ENCODE measurements at regions not wholly inside any gene's neighbourhood (a gene's known extent, or its start where the extent isn't known, plus 50 kb on each side); places are given as distances from the start of the nearest gene placed in this dataset.

- H3K27ac Mint-ChIP-seq: no peak overlapping the region
- Histone ChIP-seq H2AFZ (ENCODE audit: insufficient read depth, low read depth, low read length, poor library complexity, severe bottlenecking) (no peak overlapping the region), H4K20me1 (ENCODE audit: control insufficient read depth, insufficient read depth, low read length, poor library complexity, severe bottlenecking) (no peaks in the 10 kb centered on the region), H3K9me3 (ENCODE audit: control extremely low read depth in 1 of 3, control insufficient read depth in 2 of 3, insufficient read depth in 1 of 3, low read length in 2 of 3) (peaks cover 0 to 7% (median 0%) of the 10 kb centered on the region in 3 donors), H3K4me3 (ENCODE audit: control extremely low read depth in 1 of 5, extremely low read depth in 1 of 5, insufficient read depth in 1 of 5, low read depth in 2 of 5, low read length in 4 of 5) (no peak overlapping the region), H3K4me1 (ENCODE audit: control insufficient read depth in 2 of 2, insufficient read depth in 2 of 2, low read length in 2 of 2) (no peaks in the 10 kb centered on the region), H3K4me2 (replicated peaks; ENCODE audit: low read depth, low read length, poor library complexity, severe bottlenecking) (no peak overlapping the region), H3K9ac (ENCODE audit: low read length) (no peak overlapping the region), H3K79me2 (ENCODE audit: control insufficient read depth, insufficient read depth, low read length) (no peaks in the 10 kb centered on the region), H3K27me3 (replicated peaks in 1 of 4; ENCODE audit: control extremely low read depth in 1 of 4, control insufficient read depth in 3 of 4, insufficient read depth in 4 of 4, low read length in 3 of 4) (no peaks in the 10 kb centered on the region), H3K27ac (ENCODE audit: low read length in 2 of 2) (no peak overlapping the region), H3K36me3 (replicated peaks in 1 of 2; ENCODE audit: control extremely low read depth in 1 of 2, control insufficient read depth in 1 of 2, extremely low read depth in 1 of 2, insufficient read depth in 2 of 2, low read length in 1 of 2) (no peaks in the 10 kb centered on the region)
- H3K4me1 Mint-ChIP-seq: no peaks in the 10 kb centered on the region
- intact Hi-C loops (cut with micrococcal nuclease): no loop called here
- H3K4me3 Mint-ChIP-seq: no peak overlapping the region
- TF ChIP-seq EZH2 (IDR thresholded peaks at IDR 0.05; ENCODE audit: borderline replicate concordance, insufficient read depth, low read depth, low read length, poor library complexity, severe bottlenecking): no peak
- no peak for TF ChIP-seq CTCF (IDR thresholded peaks at IDR 0.05)
- DNase-seq (no peak), ATAC-seq (ENCODE audit: low read depth) (no peak)
- H3K27me3 Mint-ChIP-seq: no peaks in the 10 kb centered on the region
- ChIA-PET CTCF (interaction anchor here (0.7 kb wide), 1 partner anchor 47 kb away, joined by 4 read pairs; no protein-coding TSS in a partner anchor), POLR2A (no interaction called here)
- H3K9me3 Mint-ChIP-seq (ENCODE audit: insufficient read depth): peaks cover 6% of the 10 kb centered on the region
- WGBS (ENCODE audit: insufficient coverage): 100% methylated on average over 2 of the region's 3 CpGs
Observed at GRCh38 chr2:49830846-49831245, 676.5 kb upstream of the FSHR start.

GRCh38 chr2:49827366-49827765 is 673.1 kb upstream of the FSHR start:
- ChIA-PET POLR2A (no interaction called here), CTCF (no interaction called here)
- Mint-ChIP-seq H3K4me3 (no peak overlapping the region), H3K4me1 (no peaks in the 10 kb centered on the region), H3K9me3 (ENCODE audit: insufficient read depth) (peaks cover 21% of the 10 kb centered on the region), H3K27ac (no peak overlapping the region), H3K27me3 (no peaks in the 10 kb centered on the region)
- Histone ChIP-seq H3K4me3 (ENCODE audit: control extremely low read depth in 1 of 5, extremely low read depth in 1 of 5, insufficient read depth in 1 of 5, low read depth in 2 of 5, low read length in 4 of 5) (no peak overlapping the region), H3K79me2 (ENCODE audit: control insufficient read depth, insufficient read depth, low read length) (no peaks in the 10 kb centered on the region), H3K9ac (ENCODE audit: low read length) (no peak overlapping the region), H3K27me3 (replicated peaks in 1 of 4; ENCODE audit: control extremely low read depth in 1 of 4, control insufficient read depth in 3 of 4, insufficient read depth in 4 of 4, low read length in 3 of 4) (no peaks in the 10 kb centered on the region), H2AFZ (ENCODE audit: insufficient read depth, low read depth, low read length, poor library complexity, severe bottlenecking) (no peak overlapping the region), H3K36me3 (replicated peaks in 1 of 2; ENCODE audit: control extremely low read depth in 1 of 2, control insufficient read depth in 1 of 2, extremely low read depth in 1 of 2, insufficient read depth in 2 of 2, low read length in 1 of 2) (no peaks in the 10 kb centered on the region), H3K4me1 (ENCODE audit: control insufficient read depth in 2 of 2, insufficient read depth in 2 of 2, low read length in 2 of 2) (no peaks in the 10 kb centered on the region), H3K27ac (ENCODE audit: low read length in 2 of 2) (no peak overlapping the region), H3K4me2 (replicated peaks; ENCODE audit: low read depth, low read length, poor library complexity, severe bottlenecking) (no peak overlapping the region), H4K20me1 (ENCODE audit: control insufficient read depth, insufficient read depth, low read length, poor library complexity, severe bottlenecking) (no peaks in the 10 kb centered on the region), H3K9me3 (ENCODE audit: control extremely low read depth in 1 of 3, control insufficient read depth in 2 of 3, insufficient read depth in 1 of 3, low read length in 2 of 3) (peaks cover 0 to 7% (median 0%) of the 10 kb centered on the region in 3 donors)
- WGBS (ENCODE audit: insufficient coverage): 91% methylated on average over 4 of the region's 5 CpGs
- TF ChIP-seq EZH2 (IDR thresholded peaks at IDR 0.05; ENCODE audit: borderline replicate concordance, insufficient read depth, low read depth, low read length, poor library complexity, severe bottlenecking) (no peak), CTCF (IDR thresholded peaks at IDR 0.05) (no peak)
- intact Hi-C loops (cut with micrococcal nuclease): no loop called here
- DNase-seq (no peak), ATAC-seq (ENCODE audit: low read depth) (no peak)

All from B cell (primary cell).